GOT3 (cell line): ENCODE measurements at regions not wholly inside any gene's neighbourhood (a gene's known extent, or its start where the extent isn't known, plus 50 kb on each side); places are given as distances from the start of the nearest gene placed in this dataset.

ENCODE experiments used
- DNase-seq: peaks from one replicate; lab custom pipeline; 2025; ENCODE audit warnings: mixed read lengths; lab: John Stamatoyannopoulos, UW

DNA sequence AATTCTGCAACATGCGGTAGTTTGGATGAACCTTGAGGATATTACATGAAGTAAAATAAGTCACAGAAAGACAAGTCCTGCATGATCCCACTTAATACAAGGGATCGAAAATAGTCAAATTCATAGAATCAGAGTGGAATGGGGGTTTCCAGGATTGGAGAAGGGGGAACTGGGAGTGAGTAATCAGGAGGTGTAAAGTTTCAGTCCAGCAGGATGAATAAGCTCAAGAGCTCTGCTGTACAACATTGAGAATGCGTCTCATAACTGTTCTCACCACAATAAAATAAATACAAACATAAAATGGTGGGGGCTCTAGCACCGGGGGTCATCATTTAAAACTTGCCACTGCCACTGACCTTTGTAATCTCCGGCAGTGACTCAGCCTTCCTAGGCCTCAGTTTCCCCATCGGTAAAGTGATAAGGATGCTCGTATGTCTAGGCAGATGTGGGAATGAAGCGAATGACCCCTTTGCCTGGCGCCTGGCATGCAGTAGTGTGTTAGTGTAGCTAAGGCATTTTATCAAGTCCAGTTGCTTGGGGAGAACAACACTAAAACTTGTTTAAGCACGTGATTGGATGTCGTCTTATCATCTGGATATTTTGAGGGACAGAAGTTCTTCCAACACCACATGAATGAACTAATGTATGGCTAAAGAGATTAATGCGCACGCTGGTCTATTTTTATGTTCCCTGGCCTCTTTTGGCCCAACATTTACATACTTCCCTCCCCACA is 421.1 kb downstream of the QKI start:
- no peak for DNase-seq

DNA sequence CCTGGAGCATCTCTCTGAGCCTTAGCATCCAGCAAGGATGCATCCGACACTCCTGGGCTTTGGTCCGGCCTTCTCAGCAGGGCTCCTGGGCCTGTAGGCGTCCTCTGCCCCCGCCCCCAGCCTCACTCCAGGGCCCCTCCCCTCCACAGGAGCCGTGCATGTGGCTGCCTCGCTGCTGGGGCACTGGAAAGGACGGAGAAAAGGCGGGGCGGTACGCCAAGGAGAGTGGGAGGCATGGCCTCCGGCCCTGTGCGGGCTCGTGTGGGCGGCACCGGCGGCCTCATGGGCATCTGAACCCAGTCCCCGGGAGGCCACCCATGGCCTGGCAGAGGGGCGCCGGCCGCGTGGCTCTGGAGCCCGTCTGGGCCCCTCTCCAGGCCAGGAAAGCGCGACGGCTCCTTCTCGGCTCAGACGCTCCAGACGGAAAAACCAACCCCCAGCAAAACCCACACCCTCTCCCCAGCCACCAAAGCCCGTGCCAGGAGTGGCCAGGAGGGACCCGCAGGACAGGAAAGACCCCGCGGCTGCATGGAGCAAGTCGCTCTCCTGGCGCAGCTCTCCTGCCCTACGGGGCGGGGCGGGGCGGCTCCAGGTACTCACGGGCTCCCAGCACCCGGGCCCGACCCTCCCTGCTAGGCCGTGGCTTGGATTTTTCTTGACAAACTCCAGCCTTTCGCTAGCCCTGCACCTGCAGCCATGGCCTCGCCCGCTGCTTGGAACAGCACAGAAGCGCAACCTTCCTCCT is 419.9 kb downstream of the QKI start:
- no peak for DNase-seq

DNA sequence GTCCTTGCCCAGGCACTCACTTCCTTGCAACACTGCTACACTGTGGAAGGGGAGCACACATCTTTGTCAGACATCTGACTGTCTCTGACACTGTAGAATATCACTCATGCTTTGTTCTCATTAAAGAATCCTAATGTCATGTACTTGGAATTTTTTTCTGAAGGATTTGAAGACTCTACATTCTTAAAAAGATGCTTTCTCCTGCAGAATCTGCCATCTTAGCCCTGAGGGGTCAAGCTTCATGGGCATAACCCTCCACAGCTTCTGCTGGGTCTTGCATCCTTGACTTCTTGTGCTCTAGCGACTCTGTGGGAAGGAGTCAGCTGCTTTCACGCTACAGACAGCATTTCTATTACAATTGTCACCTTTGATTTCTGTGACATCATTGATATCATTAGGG is 417.2 kb downstream of the QKI start:
- DNase-seq = no peak

DNA sequence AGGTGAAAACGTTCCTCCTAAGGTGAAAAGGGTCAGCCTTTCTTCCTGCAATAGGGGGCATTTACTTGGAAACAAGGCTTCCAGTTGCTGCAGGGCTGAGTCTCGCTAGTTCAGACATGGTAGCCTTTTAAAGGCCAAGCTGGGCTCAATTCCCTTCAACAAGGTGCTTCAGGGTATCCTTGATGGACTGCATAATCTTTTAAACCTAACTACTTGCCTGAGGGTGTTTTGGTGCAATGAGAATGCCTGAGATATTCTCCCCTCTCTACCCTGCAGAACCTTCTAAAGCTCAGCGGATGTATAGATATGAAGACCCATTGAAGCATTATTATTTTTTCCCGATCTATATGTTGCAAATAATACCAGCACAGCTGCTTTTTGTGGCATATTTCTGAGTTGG is 416.1 kb downstream of the QKI start:
- no peak for DNase-seq

DNA sequence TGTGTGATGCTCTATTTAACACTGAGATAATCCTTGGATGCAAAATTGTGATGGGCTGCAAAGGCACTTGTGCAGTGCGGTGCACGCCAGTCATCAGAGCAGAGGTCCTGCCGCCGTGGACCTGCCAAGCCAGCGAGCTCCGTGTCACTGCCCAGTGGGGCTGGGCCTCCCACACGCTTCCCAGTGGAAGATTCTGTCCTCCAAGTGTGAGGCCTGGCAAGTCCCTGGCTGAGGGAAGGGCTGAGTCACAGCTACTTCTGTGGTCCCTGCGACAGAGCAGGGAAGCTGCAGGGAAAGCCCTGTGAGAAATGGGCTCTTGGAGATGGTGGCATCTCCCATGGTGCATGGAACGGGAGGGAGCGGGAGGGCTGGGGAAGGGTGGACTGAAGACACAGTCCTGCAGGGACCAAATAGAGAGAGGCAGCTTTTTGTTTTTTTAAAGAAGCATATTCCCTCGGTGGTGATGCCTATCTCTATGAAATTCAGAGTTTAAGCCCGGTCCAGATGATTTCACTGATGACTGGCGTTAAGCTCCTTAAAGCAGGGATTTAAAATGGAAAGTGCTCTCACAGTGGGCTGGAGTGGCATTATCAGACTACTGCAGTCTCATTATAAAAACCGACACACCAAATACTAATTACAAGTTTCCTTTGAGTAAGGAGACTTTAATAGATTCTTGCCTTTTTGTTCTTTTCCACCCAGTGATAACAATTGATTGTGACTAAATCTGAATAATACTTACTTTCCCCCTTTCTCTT is 413.7 kb downstream of the QKI start:
- DNase-seq = no peak

DNA sequence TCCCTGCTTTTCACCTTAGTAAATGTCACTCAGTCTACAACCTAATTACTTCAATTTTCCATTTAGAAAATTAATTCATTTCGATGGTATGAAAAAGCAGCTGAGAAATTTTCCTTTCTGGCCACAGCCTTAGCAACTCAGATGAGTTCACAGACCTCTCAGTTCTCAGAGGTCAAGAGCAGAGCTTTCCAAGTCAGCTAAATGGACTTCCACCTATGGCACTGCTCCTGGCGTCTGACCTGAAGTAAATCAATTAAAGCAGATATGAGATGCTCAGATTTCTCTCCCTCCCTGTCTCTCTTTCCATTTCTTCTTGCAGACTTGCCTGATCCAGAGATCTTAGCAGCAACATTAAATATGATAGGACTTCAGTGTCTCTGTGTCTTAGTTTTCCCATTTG is 412.6 kb downstream of the QKI start:
- no peak for DNase-seq

DNA sequence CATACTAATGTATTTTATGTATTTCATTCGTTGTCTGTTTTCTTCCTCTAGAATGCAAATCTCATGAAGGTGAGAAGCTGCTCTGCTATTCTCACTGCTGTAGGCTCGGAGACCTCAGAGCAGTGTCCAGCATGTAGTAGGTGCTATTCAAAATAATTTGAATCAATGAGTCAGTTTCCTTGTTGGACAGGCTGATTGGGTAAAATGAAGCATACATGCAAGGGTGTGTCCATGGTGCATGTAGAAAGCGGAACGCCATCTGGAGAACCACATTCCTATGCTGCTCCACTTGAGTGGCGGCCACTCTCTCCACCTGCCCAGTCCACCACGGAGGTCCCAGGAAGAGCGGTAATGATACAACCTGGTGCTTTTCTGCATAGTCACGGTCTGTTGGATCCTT is 412.1 kb downstream of the QKI start:
- no peak for DNase-seq

DNA sequence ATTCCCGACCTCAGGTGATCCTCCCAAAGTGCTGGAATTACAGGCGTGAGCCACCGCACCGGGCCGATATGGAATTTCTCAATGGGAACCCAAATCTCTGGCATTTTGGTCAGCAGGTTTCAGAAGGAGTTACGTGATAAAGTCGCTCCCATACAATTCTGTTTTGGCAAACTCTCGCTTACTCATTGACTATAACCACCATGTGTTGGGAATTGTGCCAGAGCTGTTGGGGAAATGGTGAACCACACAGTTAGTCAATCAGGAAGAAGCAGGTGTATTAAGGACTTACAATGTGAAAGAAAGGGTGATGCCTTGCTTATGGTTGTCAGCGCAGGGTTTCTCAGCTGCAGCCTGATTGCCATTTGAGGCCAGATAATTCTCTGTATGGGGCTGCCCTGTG is 410.5 kb downstream of the QKI start:
- DNase-seq = no peak

DNA sequence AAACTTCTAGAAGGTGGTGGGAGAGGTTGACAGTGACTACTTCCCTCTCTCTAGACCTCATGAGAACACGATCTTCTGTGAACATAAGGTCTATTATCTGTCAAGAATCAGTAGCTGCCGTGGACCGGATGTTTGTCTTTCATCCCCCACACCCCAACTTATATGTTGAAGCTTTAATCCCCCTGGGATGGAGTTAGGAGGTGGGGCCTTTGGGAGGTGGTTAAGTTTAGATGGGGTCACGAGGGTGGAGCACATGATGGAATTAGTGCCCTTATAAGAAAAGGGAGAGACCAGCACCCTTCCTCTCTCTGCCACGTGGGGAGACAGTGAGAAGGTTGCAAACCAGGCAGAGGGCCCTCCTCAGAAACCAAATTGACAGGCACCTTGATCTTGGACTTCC is 409.1 kb downstream of the QKI start:
- no peak for DNase-seq

DNA sequence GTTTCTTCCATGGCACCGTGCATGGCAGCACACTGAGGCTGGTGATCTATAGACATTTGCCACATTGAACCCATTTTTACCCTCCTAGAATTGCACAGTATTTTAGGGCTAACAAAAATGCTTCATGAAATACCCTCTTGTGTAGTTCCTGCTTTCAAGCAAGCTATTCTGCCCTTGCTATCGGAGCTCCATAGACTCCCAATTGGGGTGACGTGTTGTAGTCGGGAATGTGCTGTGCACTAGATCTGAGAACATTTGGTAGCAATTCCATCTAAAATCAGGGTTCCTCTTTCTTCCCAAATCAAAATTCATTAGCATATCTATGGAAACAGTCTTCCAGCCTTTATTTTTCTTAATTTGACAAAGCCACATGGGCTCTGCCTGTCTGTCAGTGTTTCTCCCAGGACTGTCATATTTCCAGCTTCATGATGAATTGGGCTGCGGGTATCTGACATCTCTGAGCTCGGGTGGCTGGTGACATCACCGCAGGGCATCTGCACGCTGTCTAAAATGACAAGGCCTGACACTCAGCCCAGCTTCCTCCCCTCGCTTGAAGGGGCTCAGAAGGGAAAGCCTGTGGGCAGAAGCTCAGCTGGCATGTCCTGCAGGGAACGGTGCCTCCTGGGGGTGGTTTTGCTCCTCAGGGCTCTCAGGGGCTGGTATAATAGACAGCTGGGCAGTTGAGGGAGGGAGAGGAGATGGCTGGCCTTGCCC is 406.4 kb downstream of the QKI start:
- DNase-seq = no peak

DNA sequence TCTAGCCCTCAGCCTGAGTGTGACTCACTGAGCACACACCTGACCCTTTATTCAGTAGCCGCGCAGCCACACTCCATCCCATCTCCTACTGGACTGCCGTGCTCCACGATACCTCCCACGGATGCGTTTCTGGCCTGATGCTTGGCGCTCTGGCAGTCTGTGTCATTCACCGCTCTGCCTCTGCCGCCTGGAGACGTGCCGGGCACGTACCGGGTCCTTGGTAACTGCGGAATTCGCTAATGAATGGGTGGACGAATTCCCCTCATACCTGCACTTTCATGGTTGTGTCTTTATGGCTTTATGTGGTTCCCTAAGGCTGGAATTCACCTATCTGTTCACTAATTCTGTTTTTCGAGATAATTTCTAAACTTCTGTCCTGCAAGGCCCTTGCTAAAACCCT is 405.7 kb downstream of the QKI start:
- DNase-seq = no peak

DNA sequence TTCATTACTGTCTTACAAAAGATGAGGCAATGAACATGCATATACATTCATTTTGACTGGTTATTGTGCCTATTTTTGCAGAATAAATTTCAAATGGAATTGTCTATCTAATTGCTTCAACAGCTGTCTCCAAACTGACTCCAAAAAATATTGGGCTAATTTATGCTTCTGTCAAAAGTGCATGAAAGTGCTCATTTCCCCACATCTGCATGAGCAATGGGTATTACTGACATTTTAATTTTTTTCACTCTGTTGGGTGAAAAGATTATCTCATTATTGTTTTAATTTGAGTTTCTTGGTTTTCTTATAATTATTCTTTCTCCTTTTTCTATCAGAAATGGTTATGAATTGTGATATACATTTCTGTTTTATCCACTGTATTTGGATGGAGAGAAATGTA is 404.2 kb downstream of the QKI start:
- no peak for DNase-seq

DNA sequence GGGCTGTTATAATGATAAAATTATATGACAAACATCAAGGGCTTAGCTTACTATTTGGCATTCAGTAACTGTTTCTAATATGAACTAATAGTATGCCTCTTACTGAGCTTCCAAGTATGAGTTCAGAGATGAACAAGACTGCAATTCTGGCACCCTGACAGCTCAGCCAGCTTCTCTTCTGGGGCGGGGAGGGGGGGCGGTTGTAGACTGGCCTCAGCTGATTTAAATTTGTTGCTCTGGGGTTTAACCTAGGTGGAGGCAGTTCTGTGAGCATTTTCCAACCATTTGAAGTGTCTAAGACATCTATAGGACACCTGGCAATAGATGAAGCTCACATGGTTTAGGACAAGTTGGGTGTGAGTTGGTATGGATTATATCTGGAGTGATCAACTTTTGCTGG is 401.9 kb downstream of the QKI start:
- no peak for DNase-seq

DNA sequence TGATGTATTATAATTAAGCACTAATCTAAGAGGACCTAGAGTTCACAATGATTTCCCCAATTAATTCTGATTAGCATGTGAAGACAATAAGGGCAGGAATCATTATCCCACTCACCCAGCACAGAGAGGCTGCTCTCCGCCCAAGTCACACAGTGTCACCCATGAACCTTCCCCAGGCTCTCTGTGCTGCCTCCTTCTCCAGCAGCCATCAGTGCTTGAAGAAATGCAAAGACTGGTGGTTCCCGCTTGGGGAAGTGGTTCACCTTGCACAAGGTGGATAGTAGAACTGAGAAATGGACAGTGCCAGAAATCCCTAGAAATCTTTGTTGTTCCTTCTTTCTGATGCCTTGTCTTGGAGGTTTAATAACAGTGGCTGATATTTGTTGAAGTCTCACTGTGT is 401.3 kb downstream of the QKI start:
- DNase-seq = no peak

DNA sequence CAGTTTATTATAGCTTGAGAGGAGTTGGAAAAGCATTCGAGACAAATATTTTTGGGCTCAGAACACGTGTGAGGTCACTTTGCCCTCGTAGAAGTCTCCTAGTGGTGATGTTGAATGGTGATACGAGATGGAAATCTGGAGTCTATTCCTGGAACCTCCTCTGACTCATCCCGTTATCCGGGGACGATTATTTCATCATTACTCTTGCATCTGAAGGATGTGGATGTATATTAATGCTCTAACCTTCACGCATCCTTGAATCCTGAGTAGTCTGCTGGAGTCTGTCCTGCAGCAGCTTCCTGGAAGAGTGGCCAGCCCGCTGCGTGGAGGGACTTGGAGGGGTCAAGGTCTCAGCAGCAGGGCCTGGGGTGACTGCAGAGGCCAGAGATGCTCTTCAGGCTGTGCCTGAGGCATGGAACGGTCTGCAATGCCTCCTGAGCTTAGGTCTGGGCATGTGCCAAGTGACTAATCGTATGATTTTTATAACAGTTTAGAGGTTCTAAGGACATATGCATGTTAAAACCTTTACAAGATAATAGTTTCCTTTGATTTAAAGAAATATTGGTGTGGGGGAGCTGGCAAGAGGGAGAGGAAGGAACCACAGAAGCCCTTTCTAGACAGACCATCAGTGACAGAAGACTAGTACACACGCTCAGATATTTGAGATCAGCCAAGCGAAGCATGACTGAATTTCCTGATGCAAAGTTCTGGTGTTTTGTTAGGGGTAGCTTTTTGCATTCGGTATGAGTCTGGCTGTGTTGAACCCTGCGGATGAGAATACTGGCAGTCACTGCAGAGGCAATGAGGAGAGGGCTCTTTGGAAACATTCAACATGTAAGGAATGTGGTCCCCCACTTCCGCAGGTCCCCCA is 400.2 kb downstream of the QKI start:
- no peak for DNase-seq

DNA sequence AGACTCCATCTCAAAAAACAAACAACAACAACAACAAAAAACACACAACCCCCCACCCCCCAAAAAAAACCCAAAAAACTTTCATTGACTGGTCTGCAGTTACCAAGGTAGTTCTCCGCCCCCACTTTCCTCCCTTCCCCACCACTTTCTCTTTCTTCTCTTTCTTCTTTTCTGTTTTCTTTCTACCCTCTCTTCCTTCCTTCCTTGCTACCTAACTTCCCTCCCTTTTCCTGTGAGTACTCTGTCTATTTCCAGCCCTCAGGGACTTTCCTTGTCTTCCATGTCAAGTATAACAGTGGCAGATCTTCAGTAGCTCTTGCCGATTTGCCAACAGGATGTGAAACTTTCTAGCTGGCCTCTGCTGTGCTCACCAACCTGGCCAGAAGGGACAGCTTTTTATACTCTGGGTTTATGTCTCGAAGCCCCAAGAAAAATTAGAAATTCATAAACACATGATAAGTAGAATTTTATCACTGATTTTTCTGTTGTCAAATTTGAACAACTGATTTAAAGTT is 399.5 kb downstream of the QKI start:
- no peak for DNase-seq

DNA sequence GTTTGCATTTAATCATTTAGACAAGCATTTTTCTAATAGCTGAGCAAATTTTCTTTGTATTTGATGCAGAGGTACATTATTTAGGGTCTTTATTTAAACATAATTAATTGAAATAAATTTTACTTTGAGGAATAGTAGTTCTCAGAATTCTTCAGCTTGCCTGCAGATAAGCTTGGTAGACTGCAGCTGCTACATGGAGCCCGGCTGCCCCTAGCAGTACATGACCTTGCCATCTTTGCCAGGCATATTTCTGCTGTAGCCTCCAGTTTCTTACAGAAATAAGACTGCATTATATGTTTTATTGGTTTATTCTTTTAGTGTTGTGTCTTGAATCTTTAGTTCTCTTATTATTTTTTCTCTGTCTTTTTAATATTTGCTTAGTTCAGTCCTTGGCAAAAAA is 396.8 kb downstream of the QKI start:
- DNase-seq = no peak

DNA sequence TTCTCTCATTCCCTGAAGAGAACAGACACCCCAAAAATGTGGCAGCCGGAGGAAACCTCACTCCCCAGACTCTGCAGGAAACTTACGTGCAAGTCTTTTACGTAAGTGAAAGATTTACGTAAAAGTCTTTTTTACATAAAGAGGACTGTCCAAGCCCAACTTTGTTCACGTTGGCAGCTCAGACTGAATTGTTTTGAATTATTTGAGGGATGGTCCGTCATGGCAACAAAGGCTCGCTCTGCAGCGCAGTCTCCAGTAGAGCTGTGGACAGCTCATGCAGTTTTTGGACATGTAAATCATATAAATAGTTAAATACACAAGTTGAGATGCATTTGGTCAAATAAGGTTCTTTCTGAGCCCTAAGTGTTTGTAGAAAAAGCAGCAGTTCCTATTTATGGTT is 394.8 kb downstream of the QKI start:
- no peak for DNase-seq

DNA sequence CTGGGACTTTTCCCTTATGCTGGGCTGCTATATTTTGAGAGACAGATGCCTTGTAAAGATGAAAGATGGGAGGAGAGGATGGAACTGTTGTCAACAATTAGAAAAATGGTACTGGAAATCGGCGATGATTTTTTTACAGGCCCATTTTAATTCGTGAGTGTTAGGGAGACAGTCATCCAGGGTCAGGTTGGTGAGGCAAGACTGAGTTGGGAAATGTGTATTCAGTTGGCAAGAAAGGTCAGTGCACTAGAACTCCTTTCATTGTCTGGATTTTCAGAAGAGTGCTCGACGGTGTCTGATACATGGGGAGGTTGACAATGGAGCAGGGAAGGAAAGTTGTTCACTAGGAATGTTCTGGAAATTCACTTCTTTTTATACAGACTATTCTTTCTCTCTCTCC is 394.4 kb downstream of the QKI start:
- no peak for DNase-seq

DNA sequence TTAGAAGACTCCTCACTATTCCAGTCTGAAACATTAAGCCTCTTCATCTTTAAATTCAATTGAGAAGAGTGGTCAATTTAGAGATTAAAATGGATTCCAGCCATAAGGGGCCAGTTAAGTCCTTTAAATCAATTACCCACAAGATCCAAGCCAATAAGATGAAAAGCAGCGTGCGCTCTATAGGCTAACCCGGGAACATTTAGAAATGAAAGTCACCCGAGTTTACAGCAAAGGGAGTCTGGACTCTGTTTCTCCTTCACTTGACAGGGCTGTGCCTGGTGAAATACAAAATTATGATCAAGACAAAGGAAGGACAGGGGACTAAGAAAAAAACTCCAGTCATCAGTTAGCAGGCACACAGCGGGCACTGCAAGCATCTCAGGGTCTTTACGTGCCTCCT is 393.7 kb downstream of the QKI start:
- DNase-seq = no peak

DNA sequence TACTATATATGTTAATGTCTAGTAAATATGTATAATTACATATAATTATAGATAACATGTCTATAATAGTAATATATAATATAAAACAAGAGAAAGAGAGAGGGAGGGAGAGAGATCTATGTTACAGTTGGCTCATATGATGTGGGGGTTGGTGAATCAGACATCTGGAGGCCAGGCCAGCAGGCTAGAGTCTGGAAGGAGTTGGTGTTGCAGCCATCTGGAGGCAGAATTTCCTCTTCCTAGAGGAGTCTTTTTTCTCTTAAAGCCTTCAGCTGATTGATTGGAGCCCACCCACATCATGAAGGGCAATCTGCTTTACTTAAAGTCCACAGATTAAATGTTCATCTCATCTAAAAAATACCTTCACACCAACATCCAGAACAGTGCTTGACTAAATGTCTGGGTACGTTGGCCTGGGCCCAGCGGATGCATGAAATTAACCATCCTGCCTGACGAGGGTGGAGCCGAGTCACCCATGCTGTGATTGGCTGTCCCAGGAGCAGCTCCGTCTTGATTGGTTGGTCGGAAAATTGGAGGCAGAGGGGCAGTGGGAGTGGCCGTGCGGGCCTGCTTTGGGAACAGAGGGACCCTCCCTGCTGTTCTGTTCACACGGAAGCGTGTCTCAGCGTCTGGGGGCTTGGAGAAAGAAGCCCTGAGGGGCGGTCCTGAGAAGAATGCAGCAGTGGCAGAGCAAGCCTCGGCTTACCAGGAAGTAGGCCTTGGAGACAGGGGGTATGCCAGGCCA is 392.4 kb downstream of the QKI start:
- no peak for DNase-seq
